GM12873 (cell line): ENCODE measurements at regions not wholly inside any gene's neighbourhood (a gene's known extent, or its start where the extent isn't known, plus 50 kb on each side); places are given as distances from the start of the nearest gene placed in this dataset.

Source experiments
- CTCF ChIP-seq: IDR thresholded peaks from 2 replicates; pipeline ENCODE4 v1.5.1; 2012; ENCODE audit warnings: low read depth, mild to moderate bottlenecking, moderate library complexity, low read length, control low read depth; ENCODE audit not compliant: insufficient read depth; ENCODE audit errors: missing control alignments

- no peak for TF ChIP-seq CTCF
Measured at GRCh38 chr21:22806278-22806677, 1808.1 kb downstream of the NCAM2 start.

GRCh38 chr21:22813201-22813600, 1815.0 kb downstream of the NCAM2 start:
- TF ChIP-seq CTCF, result no peak

GRCh38 chr21:22827422-22827821, 1829.2 kb downstream of the NCAM2 start:
- no peak for TF ChIP-seq CTCF

GRCh38 chr21:22842875-22843274, 1844.7 kb downstream of the NCAM2 start:
- TF ChIP-seq CTCF, result no peak

- no peak for TF ChIP-seq CTCF
Measured at GRCh38 chr21:22855581-22855980, 1857.4 kb downstream of the NCAM2 start.

- no peak for TF ChIP-seq CTCF
Measured at GRCh38 chr21:22871692-22872091, 1873.5 kb downstream of the NCAM2 start.

GRCh38 chr21:22880573-22880972, 1882.4 kb downstream of the NCAM2 start:
- TF ChIP-seq CTCF, result no peak
